ENCODE measurements at regions not wholly inside any gene's neighbourhood (a gene's known extent, or its start where the extent isn't known, plus 50 kb on each side); places are given as distances from the start of the nearest gene placed in this dataset.

DNA sequence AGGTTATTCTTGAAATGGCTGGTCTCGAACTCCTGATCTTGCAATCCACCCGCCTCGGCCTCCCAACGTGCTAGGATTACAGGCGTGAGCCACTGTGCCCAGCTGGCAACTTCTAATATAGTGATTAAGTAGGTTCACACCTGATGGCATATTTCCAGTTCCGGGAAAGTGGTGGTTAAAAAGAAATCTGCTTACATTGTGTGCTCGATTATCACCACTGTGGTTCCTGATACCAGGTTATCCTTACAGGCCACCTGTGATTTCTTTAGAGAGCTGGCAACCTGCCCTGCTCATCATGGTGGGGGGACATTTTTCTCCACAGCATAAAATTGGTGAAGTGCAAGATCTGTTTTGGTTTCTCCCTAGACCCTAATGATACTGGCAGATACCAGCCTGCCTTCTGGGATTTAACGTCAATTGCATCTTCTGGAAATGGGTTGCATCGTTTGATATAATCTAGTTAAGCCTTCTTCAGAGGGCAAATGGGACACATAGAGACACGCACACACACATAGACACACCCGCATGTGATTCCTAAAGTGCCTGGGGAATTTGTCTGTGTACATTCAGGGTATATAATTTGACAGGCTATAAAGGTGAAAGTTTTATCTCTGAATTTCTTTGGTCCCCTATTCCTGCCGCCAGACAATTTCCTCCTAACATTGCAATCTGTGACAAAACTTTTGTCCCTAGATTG is 49.7 kb upstream of the CITED2 start:
- TF ChIP-seq, protein P1, sequence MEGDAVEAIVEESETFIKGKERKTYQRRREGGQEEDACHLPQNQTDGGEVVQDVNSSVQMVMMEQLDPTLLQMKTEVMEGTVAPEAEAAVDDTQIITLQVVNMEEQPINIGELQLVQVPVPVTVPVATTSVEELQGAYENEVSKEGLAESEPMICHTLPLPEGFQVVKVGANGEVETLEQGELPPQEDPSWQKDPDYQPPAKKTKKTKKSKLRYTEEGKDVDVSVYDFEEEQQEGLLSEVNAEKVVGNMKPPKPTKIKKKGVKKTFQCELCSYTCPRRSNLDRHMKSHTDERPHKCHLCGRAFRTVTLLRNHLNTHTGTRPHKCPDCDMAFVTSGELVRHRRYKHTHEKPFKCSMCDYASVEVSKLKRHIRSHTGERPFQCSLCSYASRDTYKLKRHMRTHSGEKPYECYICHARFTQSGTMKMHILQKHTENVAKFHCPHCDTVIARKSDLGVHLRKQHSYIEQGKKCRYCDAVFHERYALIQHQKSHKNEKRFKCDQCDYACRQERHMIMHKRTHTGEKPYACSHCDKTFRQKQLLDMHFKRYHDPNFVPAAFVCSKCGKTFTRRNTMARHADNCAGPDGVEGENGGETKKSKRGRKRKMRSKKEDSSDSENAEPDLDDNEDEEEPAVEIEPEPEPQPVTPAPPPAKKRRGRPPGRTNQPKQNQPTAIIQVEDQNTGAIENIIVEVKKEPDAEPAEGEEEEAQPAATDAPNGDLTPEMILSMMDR (IDR thresholded peaks at IDR 0.05), result no peak
- no peak for TF ChIP-seq ZFX (IDR thresholded peaks at IDR 0.05; ENCODE audit: borderline replicate concordance)
- no peak overlapping the region for H3K27ac ChIP-seq
